ENCODE measurements at regions not wholly inside any gene's neighbourhood (a gene's known extent, or its start where the extent isn't known, plus 50 kb on each side); places are given as distances from the start of the nearest gene placed in this dataset.

- H3K27ac ChIP-seq (ENCODE audit: low read depth, low read length, poor library complexity, severe bottlenecking): no peak overlapping the region
- H3K4me2 ChIP-seq (ENCODE audit: low read length): no peak overlapping the region
- no peaks in the 10 kb centered on the region for H3K36me3 ChIP-seq (ENCODE audit: insufficient read depth, low read length)
- no peaks in the 10 kb centered on the region for H4K20me1 ChIP-seq (ENCODE audit: insufficient read depth, low read length)
- H3K4me1 ChIP-seq (ENCODE audit: insufficient read depth, low read length, severe bottlenecking): no peaks in the 10 kb centered on the region
- no peak overlapping the region for H3K4me3 ChIP-seq (ENCODE audit: low read depth, low read length, poor library complexity, severe bottlenecking)
- TF ChIP-seq EZH2 (IDR thresholded peaks at IDR 0.05; ENCODE audit: borderline replicate concordance, low read length): no peak
- no peak for TF ChIP-seq CTCF (IDR thresholded peaks at IDR 0.05; ENCODE audit: low read length)
- no peak overlapping the region for H3K9ac ChIP-seq (ENCODE audit: low read length)
- H2AFZ ChIP-seq (ENCODE audit: low read length): no peak overlapping the region
- H3F3A ChIP-seq (ENCODE audit: insufficient read depth, low read length): no peaks in the 10 kb centered on the region
- H3K9me3 ChIP-seq (ENCODE audit: low read length): no peaks in the 10 kb centered on the region
- H3K9me2 ChIP-seq (ENCODE audit: low read depth, low read length): no peaks in the 10 kb centered on the region
- H3K79me2 ChIP-seq (ENCODE audit: insufficient read depth, low read length): no peaks in the 10 kb centered on the region
- H3K27me3 ChIP-seq (ENCODE audit: insufficient read depth, low read length): no peaks in the 10 kb centered on the region
Observed at GRCh38 chr9:34810187-34810524, 100.2 kb upstream of the CCL21 start.

- Histone ChIP-seq H3K9ac (ENCODE audit: low read length) (no peak overlapping the region), H3K4me2 (ENCODE audit: low read length) (no peak overlapping the region), H3K27me3 (ENCODE audit: insufficient read depth, low read length) (no peaks in the 10 kb centered on the region)
Observed at GRCh38 chr9:34809504-34810186, 99.7 kb upstream of the CCL21 start.

GRCh38 chr9:34802916-34803315 is 93.0 kb upstream of the CCL21 start:
- Histone ChIP-seq H3K9ac (ENCODE audit: low read length) (no peak overlapping the region), H3K27ac (ENCODE audit: low read depth, low read length, poor library complexity, severe bottlenecking) (no peak overlapping the region), H3K4me1 (ENCODE audit: insufficient read depth, low read length, severe bottlenecking) (no peaks in the 10 kb centered on the region), H3K79me2 (ENCODE audit: insufficient read depth, low read length) (no peaks in the 10 kb centered on the region), H4K20me1 (ENCODE audit: insufficient read depth, low read length) (no peaks in the 10 kb centered on the region), H3K4me2 (ENCODE audit: low read length) (no peak overlapping the region), H3K36me3 (ENCODE audit: insufficient read depth, low read length) (no peaks in the 10 kb centered on the region), H3K4me3 (ENCODE audit: low read depth, low read length, poor library complexity, severe bottlenecking) (no peak overlapping the region), H3K9me2 (ENCODE audit: low read depth, low read length) (no peaks in the 10 kb centered on the region), H3F3A (ENCODE audit: insufficient read depth, low read length) (no peaks in the 10 kb centered on the region), H3K9me3 (ENCODE audit: low read length) (no peaks in the 10 kb centered on the region), H2AFZ (ENCODE audit: low read length) (no peak overlapping the region), H3K27me3 (ENCODE audit: insufficient read depth, low read length) (no peaks in the 10 kb centered on the region)
- TF ChIP-seq EZH2 (IDR thresholded peaks at IDR 0.05; ENCODE audit: borderline replicate concordance, low read length) (no peak), CTCF (IDR thresholded peaks at IDR 0.05; ENCODE audit: low read length) (no peak)

More at GRCh38 chr9:34809504-34810186, 99.7 kb upstream of the CCL21 start:
- no peaks in the 10 kb centered on the region for H3K9me3 ChIP-seq (ENCODE audit: low read length)
- no peaks in the 10 kb centered on the region for H3K9me2 ChIP-seq (ENCODE audit: low read depth, low read length)
- H3K27ac ChIP-seq (ENCODE audit: low read depth, low read length, poor library complexity, severe bottlenecking): no peak overlapping the region
- TF ChIP-seq CTCF (IDR thresholded peaks at IDR 0.05; ENCODE audit: low read length): no peak
- no peak for TF ChIP-seq EZH2 (IDR thresholded peaks at IDR 0.05; ENCODE audit: borderline replicate concordance, low read length)
- no peaks in the 10 kb centered on the region for H3K4me1 ChIP-seq (ENCODE audit: insufficient read depth, low read length, severe bottlenecking)
- no peak overlapping the region for H2AFZ ChIP-seq (ENCODE audit: low read length)
- H3K4me3 ChIP-seq (ENCODE audit: low read depth, low read length, poor library complexity, severe bottlenecking): no peak overlapping the region
- no peaks in the 10 kb centered on the region for H4K20me1 ChIP-seq (ENCODE audit: insufficient read depth, low read length)
- H3F3A ChIP-seq (ENCODE audit: insufficient read depth, low read length): no peaks in the 10 kb centered on the region
- H3K36me3 ChIP-seq (ENCODE audit: insufficient read depth, low read length): no peaks in the 10 kb centered on the region
- no peaks in the 10 kb centered on the region for H3K79me2 ChIP-seq (ENCODE audit: insufficient read depth, low read length)
